Activated CD4-positive, alpha-beta T cell treated with anti-CD3 and anti-CD28 coated beads, Interleukin-10, Interleukin-2, amounts not matched to agents 100 ng/mL and 50 ng/mL, durations not matched to agents 16 hours and 8 hours (primary cell): ENCODE measurements at regions not wholly inside any gene's neighbourhood (a gene's known extent, or its start where the extent isn't known, plus 50 kb on each side); places are given as distances from the start of the nearest gene placed in this dataset.
"Not testable (repeated sequence)": the region's sequence is repeated elsewhere in the genome, so short reads cannot be mapped to it uniquely, and the experiment has no call there.

Experiments
- DNase-seq: peaks from one replicate; pipeline ENCODE4 v3.0.0-alpha.2; 2020

- DNase-seq = not testable (repeated sequence)
Observed at GRCh38 chr13:33418224-33418953, 132.8 kb upstream of the STARD13 start.

GRCh38 chr13:33420117-33420516 lies 134.6 kb upstream of the STARD13 start:
- DNase-seq = not testable (repeated sequence)

GRCh38 chr13:33426131-33426530 lies 140.6 kb upstream of the STARD13 start:
- no peak for DNase-seq

GRCh38 chr13:33433316-33433715 lies 147.8 kb upstream of the STARD13 start:
- DNase-seq = no peak

GRCh38 chr13:33434676-33435075 lies 149.1 kb upstream of the STARD13 start:
- no peak for DNase-seq

GRCh38 chr13:33435207-33435606 lies 149.7 kb upstream of the STARD13 start:
- DNase-seq = no peak

GRCh38 chr13:33438918-33439317 lies 153.4 kb upstream of the STARD13 start:
- DNase-seq = no peak

- no peak for DNase-seq
Observed at GRCh38 chr13:33441015-33441414, 155.5 kb upstream of the STARD13 start.

GRCh38 chr13:33445024-33445423 lies 159.5 kb upstream of the STARD13 start:
- no peak for DNase-seq

- no peak for DNase-seq
Observed at GRCh38 chr13:33445476-33445875, 159.9 kb upstream of the STARD13 start.

GRCh38 chr13:33446821-33447725 lies 161.5 kb upstream of the STARD13 start:
- DNase-seq = no peak

- DNase-seq = no peak
Observed at GRCh38 chr13:33448889-33449288, 163.3 kb upstream of the STARD13 start.

- no peak for DNase-seq
Observed at GRCh38 chr13:33450956-33451709, 165.6 kb upstream of the STARD13 start.

- no peak for DNase-seq
Observed at GRCh38 chr13:33452873-33453517, 167.4 kb upstream of the STARD13 start.

GRCh38 chr13:33453936-33454335 lies 168.4 kb upstream of the STARD13 start:
- no peak for DNase-seq

GRCh38 chr13:33454844-33455705 lies 169.5 kb upstream of the STARD13 start:
- no peak for DNase-seq

GRCh38 chr13:33459702-33460101 lies 174.1 kb upstream of the STARD13 start:
- DNase-seq = no peak

- no peak for DNase-seq
Observed at GRCh38 chr13:33462109-33462508, 176.6 kb upstream of the STARD13 start.

GRCh38 chr13:33464345-33464744 lies 178.8 kb upstream of the STARD13 start:
- no peak for DNase-seq

GRCh38 chr13:33466262-33466661 lies 180.7 kb upstream of the STARD13 start:
- DNase-seq = no peak

- DNase-seq = no peak
Observed at GRCh38 chr13:33467556-33467955, 182.0 kb upstream of the STARD13 start.

- DNase-seq = no peak
Observed at GRCh38 chr13:33471204-33471603, 185.6 kb upstream of the STARD13 start.
